ENCODE measurements at regions not wholly inside any gene's neighbourhood (a gene's known extent, or its start where the extent isn't known, plus 50 kb on each side); places are given as distances from the start of the nearest gene placed in this dataset.

DNA sequence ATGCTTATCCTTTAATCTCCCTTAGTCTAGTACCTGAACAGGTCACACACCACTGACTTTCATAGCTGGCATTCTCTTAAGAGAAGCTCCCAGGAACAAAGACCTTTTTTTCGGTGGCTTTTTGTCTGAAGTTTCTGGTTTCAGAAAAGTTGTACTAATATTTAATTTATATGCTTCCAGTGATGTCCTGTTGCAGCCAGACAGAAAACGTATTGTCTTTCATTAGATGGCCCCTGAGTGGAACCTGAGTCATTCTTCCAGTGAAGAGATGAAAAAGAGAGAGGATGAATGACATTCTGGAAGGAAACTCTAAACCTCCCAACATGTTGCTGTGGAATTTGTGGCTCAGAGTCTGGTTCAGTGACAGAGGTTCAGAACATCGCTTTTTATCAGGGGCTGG lies 274.8 kb upstream of the TAC1 start:
- no peak for DNase-seq (ENCODE audit: low read depth)
- H3K36me3 ChIP-seq (ENCODE audit: control insufficient read depth, insufficient read depth, low read length), result no peaks in the 10 kb centered on the region
- H3K4me3 ChIP-seq (ENCODE audit: low read depth, low read length), result no peak overlapping the region
- no peaks in the 10 kb centered on the region for H3K27me3 ChIP-seq (ENCODE audit: control insufficient read depth, insufficient read depth, low read length)
- no peak for TF ChIP-seq CTCF (IDR thresholded peaks at IDR 0.05; ENCODE audit: insufficient read depth, low read length, poor library complexity, severe bottlenecking)

DNA sequence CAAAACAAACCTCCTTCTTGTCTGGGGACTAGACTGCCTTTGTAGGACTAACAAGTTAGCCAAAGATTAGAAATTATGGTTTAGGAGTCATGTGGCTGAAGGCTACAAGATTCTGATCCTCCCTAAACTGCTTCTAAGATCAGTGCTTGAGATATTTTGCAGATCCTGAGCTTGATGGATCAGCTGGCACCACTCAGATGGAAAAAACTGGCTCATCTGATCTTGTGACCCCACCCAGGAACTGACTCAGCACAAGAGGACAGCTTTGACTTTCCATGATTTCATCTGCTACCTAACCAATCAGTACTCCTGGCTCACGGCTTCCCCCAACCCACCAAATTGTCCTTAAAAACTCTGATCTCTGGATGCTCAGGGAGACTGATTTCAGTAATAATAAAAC lies 271.5 kb upstream of the TAC1 start:
- Histone ChIP-seq H3K36me3 (ENCODE audit: control insufficient read depth, insufficient read depth, low read length) (no peaks in the 10 kb centered on the region), H3K27me3 (ENCODE audit: control insufficient read depth, insufficient read depth, low read length) (no peaks in the 10 kb centered on the region), H3K4me3 (ENCODE audit: low read depth, low read length) (no peak overlapping the region)
- TF ChIP-seq CTCF (IDR thresholded peaks at IDR 0.05; ENCODE audit: insufficient read depth, low read length, poor library complexity, severe bottlenecking), result no peak
- DNase-seq (ENCODE audit: low read depth), result no peak

GRCh38 chr7:97461596-97461995 lies 270.3 kb upstream of the TAC1 start:
- TF ChIP-seq CTCF (IDR thresholded peaks at IDR 0.05; ENCODE audit: insufficient read depth, low read length, poor library complexity, severe bottlenecking), result no peak
- Histone ChIP-seq H3K4me3 (ENCODE audit: low read depth, low read length) (no peak overlapping the region), H3K36me3 (ENCODE audit: control insufficient read depth, insufficient read depth, low read length) (no peaks in the 10 kb centered on the region), H3K27me3 (ENCODE audit: control insufficient read depth, insufficient read depth, low read length) (no peaks in the 10 kb centered on the region)
- DNase-seq (ENCODE audit: low read depth), result no peak

DNA sequence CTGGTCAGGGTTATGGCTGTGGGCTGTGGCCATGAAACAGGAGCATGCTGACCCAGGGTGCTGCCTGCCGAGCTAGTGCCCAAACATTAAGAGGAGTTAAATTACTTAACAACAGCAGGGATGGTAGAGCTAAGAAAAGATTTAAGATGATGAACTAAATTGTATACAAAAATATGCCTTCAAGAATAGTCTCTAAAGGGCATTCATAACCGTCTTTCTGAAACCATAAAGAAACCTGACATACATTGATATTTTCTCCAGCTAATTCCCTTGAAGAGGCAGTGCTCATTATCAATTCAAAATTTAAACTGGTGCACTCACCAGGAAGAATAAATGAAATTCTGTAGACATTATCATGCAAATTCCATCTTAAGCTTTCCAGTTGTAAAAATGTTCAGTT lies 265.8 kb upstream of the TAC1 start:
- TF ChIP-seq CTCF (IDR thresholded peaks at IDR 0.05; ENCODE audit: insufficient read depth, low read length, poor library complexity, severe bottlenecking), result no peak
- DNase-seq (ENCODE audit: low read depth), result no peak
- H3K36me3 ChIP-seq (ENCODE audit: control insufficient read depth, insufficient read depth, low read length), result no peaks in the 10 kb centered on the region
- H3K4me3 ChIP-seq (ENCODE audit: low read depth, low read length), result no peak overlapping the region
- no peaks in the 10 kb centered on the region for H3K27me3 ChIP-seq (ENCODE audit: control insufficient read depth, insufficient read depth, low read length)

- H3K36me3 ChIP-seq (ENCODE audit: control insufficient read depth, insufficient read depth, low read length), result no peaks in the 10 kb centered on the region
- H3K4me3 ChIP-seq (ENCODE audit: low read depth, low read length), result no peak overlapping the region
- no peak for TF ChIP-seq CTCF (IDR thresholded peaks at IDR 0.05; ENCODE audit: insufficient read depth, low read length, poor library complexity, severe bottlenecking)
- H3K27me3 ChIP-seq (ENCODE audit: control insufficient read depth, insufficient read depth, low read length), result no peaks in the 10 kb centered on the region
- no peak for DNase-seq (ENCODE audit: low read depth)
These were observed 264.7 kb upstream of the TAC1 start for GRCh38 chr7:97466999-97467740.

DNA sequence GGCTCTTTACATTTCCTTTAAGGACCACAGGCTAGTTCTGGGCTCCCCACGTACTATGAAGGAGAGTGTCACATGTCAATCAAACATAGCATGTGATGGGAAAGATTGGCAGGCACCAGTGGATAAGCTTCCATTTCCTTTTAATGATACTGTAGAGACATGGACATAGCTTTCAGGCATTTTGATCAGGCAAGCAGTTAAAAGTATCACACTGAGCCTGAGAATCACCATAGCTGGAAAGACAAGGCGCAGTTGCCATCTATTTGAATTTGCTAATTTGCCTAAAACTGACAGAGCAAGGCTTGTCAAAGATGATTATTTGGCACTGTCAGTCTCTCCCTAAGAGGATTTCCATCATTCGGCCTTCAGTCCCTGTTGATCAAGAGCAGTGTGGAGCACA lies 263.4 kb upstream of the TAC1 start:
- no peak for TF ChIP-seq CTCF (IDR thresholded peaks at IDR 0.05; ENCODE audit: insufficient read depth, low read length, poor library complexity, severe bottlenecking)

More for the DNA sequence above, 263.4 kb upstream of the TAC1 start:
- DNase-seq (ENCODE audit: low read depth), result no peak
- Histone ChIP-seq H3K4me3 (ENCODE audit: low read depth, low read length) (no peak overlapping the region), H3K27me3 (ENCODE audit: control insufficient read depth, insufficient read depth, low read length) (no peaks in the 10 kb centered on the region), H3K36me3 (ENCODE audit: control insufficient read depth, insufficient read depth, low read length) (no peaks in the 10 kb centered on the region)
